SK-MEL-5 (cell line): ENCODE measurements at regions not wholly inside any gene's neighbourhood (a gene's known extent, or its start where the extent isn't known, plus 50 kb on each side); places are given as distances from the start of the nearest gene placed in this dataset.

ENCODE experiments used
- DNase-seq: peaks from one replicate; pipeline ENCODE4 v3.0.0-alpha.2; 2016; ENCODE audit warnings: low read depth, low spot score
- in situ Hi-C: cut with HindIII; loops from 2 replicates; pipeline ENCODE4 v1.10.0; 2016; ENCODE audit warnings: low sequenced_read_pairs, high pct_unique_total_duplicates, low pct_unique_long_range_greater_than_20kb

- no peak for DNase-seq
- in situ Hi-C loops, result no loop called here
Measured at GRCh38 chr5:161077496-161077895, 225.5 kb upstream of the ATP10B start.

- in situ Hi-C loops, result no loop called here
- no peak for DNase-seq
Measured at GRCh38 chr5:161064781-161065180, 212.8 kb upstream of the ATP10B start.

GRCh38 chr5:161064297-161064696, 212.3 kb upstream of the ATP10B start:
- DNase-seq, result no peak
- in situ Hi-C loops, result no loop called here

- in situ Hi-C loops, result no loop called here
- no peak for DNase-seq
Measured at GRCh38 chr5:161058781-161059180, 206.8 kb upstream of the ATP10B start.

GRCh38 chr5:161051920-161052500, 200.0 kb upstream of the ATP10B start:
- in situ Hi-C loops, result no loop called here
- no peak for DNase-seq

GRCh38 chr5:161047024-161047423, 195.0 kb upstream of the ATP10B start:
- no peak for DNase-seq
- in situ Hi-C loops, result no loop called here

GRCh38 chr5:161042862-161043261, 190.9 kb upstream of the ATP10B start:
- no peak for DNase-seq
- in situ Hi-C loops, result no loop called here

GRCh38 chr5:161042443-161042842, 190.4 kb upstream of the ATP10B start:
- in situ Hi-C loops, result no loop called here
- DNase-seq, result no peak

- in situ Hi-C loops, result no loop called here
- DNase-seq, result no peak
Measured at GRCh38 chr5:161040818-161041217, 188.8 kb upstream of the ATP10B start.

- in situ Hi-C loops, result no loop called here
Measured at GRCh38 chr5:161036296-161036695, 184.3 kb upstream of the ATP10B start.

GRCh38 chr5:161034451-161034850, 182.4 kb upstream of the ATP10B start:
- in situ Hi-C loops, result no loop called here
- no peak for DNase-seq

More at GRCh38 chr5:161036296-161036695, 184.3 kb upstream of the ATP10B start:
- DNase-seq, result no peak

GRCh38 chr5:161030229-161030628, 178.2 kb upstream of the ATP10B start:
- in situ Hi-C loops, result no loop called here
- DNase-seq, result no peak

GRCh38 chr5:161027763-161028162, 175.8 kb upstream of the ATP10B start:
- DNase-seq, result no peak
- in situ Hi-C loops, result no loop called here

- in situ Hi-C loops, result no loop called here
- no peak for DNase-seq
Measured at GRCh38 chr5:161023551-161023950, 171.5 kb upstream of the ATP10B start.

- in situ Hi-C loops, result no loop called here
Measured at GRCh38 chr5:161022151-161022550, 170.1 kb upstream of the ATP10B start.

GRCh38 chr5:161009817-161010216, 157.8 kb upstream of the ATP10B start:
- DNase-seq, result no peak
- in situ Hi-C loops, result no loop called here

More at GRCh38 chr5:161022151-161022550, 170.1 kb upstream of the ATP10B start:
- DNase-seq, result no peak

- in situ Hi-C loops, result no loop called here
- no peak for DNase-seq
Measured at GRCh38 chr5:161009194-161009593, 157.2 kb upstream of the ATP10B start.

- in situ Hi-C loops, result no loop called here
- DNase-seq, result no peak
Measured at GRCh38 chr5:161007879-161008278, 155.9 kb upstream of the ATP10B start.

GRCh38 chr5:161002571-161003074, 150.6 kb upstream of the ATP10B start:
- in situ Hi-C loops, result no loop called here
- no peak for DNase-seq

GRCh38 chr5:161001604-161002003, 149.6 kb upstream of the ATP10B start:
- no peak for DNase-seq
- in situ Hi-C loops, result no loop called here
